GM19238 (cell line): ENCODE measurements at regions not wholly inside any gene's neighbourhood (a gene's known extent, or its start where the extent isn't known, plus 50 kb on each side); places are given as distances from the start of the nearest gene placed in this dataset.
"Not testable (repeated sequence)": the region's sequence is repeated elsewhere in the genome, so short reads cannot be mapped to it uniquely, and the experiment has no call there.

Experiments
- DNase-seq: peaks from one replicate; pipeline ENCODE4 v3.0.0; 2011; ENCODE audit warnings: low spot score; ENCODE audit not compliant: insufficient read length

DNA sequence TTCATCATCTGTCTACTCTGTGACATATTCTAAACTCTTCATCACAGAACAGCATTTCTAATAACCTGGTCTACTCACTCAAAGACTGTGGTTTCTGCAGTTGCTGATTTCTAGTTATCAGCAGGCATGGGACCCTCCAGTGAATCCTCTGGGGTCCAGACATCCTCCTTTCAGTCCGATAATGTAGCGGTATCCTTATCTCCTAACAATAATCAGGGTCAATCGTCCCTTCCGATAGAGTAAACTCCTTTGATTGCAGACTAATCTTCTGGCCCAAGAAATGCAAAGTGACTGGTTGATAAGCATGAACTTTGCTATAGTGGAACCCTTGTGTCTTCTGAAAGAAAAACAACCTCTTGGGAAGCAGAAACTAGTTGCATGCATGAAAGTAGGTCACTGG, 1209.8 kb upstream of the CELF2 start:
- DNase-seq: no peak

DNA sequence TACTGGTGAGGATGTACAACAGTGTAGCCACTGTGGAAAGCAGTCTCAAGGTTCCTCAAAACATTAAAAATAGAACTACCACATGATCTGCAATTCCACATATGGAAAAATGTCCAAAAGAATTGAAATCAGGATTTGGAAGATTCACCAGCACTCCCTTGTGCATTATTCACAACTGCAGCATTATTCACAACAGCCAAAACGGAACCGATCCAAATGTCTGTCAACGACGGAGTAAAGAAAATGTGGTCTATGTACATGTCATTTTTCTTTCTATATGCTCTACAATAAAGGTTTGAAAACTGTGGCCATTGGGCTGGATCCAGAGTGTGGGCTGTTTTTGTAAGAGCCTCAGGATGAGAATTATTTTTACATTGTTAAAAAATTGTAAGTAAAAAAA, 1206.1 kb upstream of the CELF2 start:
- no peak for DNase-seq

DNA sequence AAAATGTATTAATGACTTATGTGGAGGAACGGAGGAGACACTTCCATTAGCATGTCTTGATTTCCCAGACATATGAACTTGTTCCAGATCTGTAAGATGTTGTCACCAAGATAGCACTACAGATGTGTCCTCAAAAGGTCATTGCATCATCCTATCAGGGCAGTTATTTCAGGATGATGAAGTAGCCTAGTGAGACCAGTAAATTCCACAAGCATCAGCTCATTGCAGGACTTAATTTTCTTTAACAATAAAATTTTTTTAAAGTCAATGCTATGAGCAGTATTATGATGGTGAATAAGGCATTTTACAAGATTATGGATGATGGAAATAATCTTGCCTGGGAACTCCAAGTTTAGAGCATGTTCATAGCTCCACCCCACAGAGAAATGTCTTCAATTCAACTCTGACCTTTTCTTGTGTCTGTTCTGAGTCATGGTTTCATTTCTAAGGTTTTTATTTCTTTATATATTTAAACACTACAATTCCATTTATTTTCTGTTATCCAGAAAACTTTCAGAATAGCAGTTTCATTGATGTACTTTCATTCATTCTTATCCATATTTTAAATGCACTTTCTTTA, 1203.3 kb upstream of the CELF2 start:
- DNase-seq: no peak

DNA sequence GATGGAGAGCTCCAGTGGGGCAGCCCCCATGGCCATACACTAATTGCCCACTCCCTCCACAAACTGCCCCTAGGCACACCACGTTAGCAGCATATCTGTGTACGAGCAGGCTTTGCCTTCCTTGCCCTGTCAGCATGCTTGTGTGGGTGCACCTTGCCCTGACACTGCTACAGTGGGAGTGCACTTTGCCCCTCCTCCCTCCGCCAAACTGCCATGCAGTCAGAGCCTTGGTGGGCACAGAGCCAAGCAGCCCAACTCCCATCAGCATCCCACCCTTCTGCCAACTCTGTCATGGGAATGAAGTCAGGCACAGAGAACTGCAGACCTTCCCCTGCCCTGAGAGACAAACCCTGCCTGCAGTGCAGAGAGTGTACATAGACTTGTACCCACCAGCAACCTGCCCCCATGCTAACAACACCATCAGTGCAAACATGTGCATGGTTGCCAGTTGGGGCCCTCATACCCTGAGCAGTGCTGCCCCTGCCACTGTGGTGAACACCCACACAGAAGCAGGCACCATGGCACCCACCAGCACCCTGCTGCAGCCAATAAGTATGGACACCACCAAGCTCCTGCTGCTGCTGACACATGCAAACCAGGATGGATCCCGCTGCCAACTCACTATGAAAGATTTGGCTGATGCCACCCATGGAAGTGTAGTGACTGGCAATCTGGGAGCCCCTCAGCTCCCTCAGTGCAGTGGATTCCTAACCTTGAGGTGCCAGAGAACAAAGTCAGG, 1197.7 kb upstream of the CELF2 start:
- DNase-seq: no peak

DNA sequence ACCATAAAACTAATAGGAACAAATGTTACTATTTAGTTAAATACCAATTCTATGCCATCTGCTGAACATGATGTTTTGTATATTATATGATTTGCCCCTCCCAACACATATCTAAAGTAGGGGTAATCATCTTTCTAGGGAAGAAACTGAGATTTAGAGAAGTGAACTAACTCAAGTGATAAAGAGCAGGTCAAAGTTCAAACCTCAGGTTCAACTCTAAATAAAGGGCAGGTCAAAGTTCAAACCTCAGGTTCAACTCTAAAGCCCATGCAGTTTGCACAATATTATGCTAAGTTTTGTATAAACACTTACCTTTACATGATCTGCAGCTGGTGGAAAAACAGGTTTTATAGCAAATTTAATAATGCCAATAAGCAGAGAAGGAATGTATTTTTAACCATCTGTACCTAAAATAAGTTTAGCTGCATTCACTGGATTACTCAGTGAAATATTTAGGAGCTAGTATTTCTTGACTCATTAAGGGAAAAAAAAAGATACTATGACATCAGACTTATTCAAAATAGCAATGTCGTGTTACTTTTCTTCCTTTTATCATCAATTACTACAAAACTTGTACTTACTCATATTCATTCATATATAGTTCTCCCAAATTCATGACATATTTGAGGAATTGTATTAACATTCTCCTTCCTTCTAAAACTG, 1194.3 kb upstream of the CELF2 start:
- no peak for DNase-seq

DNA sequence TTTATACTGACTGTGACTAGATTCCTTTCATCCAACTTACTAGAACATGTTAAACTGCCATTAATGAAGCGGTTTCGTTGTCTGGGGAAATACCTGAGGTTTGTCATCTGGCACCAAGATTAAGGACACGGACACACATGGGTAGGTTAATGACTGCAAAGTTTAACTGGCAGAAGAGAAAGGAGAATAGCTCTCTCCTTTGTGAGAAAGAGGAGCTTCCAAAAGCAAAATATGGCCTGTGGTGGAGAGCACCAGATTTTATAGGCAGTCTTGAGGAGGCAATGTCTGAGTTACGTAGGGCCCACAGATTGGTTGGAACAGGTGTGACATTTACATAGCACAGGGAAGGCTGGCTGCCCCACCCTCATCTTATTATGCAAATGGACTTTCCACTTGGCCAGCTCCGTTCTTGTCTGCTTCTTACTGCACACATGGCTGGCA, 1193.0 kb upstream of the CELF2 start:
- no peak for DNase-seq

DNA sequence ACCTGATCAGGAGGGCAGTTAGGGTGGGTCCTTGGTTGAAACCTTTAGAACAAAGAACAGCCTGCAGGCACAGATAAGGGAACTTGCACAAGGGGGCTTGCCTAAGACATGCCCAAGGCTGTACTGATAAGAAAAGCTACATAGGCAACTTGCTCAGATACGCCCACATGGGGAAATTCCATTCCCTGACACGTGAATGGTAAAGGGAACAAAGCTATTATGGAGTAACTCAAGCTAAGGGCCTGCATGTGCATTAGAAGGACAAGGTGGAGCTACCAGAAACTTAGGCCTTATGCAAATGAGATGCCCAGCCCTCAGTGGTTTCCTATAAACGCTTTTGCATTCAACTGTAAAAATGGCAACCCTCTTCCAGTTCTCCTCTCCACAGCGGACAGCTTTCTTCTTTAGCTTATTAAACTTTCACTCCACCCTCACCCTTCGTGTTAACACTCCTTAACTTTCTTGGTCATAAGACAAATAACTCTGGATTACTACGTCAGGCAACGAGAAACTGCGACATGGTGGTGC, 1192.1 kb upstream of the CELF2 start:
- no peak for DNase-seq

DNA sequence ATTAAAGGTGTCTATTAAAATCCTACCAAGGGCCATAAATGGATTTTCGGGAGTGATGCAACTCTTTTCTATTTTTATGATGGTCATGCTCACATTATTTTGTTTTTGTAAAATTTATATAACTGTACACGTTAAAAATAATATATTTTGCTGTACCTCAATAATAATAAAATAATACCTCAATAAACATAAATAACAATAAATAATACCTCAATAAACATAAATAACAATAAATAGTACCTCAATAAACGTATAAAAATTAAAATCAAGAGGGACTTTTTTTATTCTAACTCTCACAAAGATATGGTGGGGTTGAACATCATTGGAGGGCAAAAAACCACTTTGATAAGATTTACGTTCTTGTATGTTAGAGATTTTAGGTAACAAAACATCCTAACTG, 1189.6 kb upstream of the CELF2 start:
- DNase-seq: no peak

DNA sequence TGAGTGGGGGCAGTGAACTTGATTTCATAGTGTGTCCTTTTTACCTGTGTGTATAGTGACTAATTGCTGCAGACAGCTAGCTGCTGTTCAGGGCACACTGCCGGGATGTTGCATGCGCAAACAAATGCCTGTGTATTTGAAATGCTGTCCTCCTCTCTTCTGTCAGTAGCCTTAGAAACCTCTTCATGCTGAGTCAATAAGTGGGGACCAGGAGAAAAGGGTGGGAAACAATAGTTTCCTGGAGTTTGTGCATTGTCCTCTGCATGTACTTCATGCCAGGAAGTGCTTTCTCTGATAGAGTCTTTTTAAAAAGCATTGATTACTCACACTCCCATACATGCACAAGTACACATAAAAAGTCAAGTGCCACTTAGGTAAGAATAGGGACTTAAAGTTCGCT, 1183.7 kb upstream of the CELF2 start:
- DNase-seq: no peak

DNA sequence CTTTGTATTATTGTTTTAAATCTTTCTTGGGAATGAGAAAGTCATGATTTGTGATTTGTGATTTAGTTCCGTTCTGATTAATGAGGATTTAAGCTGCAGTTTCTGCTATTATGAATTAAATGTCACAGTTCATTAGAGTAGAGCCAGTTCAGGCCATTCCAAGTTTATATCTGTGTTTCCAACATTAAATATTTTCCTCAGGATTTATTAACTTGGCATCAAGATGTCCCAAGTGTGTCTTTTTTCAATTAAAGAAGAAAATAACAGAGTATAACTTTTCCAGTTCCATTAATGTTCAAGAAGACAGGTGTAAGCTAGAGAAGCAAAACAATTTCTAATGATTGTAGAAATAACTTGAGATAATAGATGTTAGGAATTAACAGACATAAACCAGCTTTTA, 1183.2 kb upstream of the CELF2 start:
- DNase-seq: no peak

DNA sequence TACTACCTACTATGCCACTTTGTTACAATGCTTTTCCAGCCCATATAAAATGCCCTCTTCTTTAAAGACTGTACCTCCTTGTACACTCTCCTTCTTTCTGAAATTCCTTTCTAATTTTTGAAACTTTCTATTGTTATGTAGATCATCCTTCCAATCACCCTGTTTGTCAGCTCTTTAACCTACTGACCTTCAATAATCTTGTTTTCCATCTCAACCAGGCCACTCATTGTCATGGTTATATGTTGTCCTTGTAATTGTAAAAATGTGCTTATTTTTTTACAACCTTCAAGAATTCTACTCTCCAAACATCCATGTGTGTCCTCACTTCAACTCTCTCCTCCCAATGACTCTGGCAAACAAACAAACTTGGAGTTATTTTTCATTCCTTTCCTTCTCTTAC, 1172.6 kb upstream of the CELF2 start:
- no peak for DNase-seq

DNA sequence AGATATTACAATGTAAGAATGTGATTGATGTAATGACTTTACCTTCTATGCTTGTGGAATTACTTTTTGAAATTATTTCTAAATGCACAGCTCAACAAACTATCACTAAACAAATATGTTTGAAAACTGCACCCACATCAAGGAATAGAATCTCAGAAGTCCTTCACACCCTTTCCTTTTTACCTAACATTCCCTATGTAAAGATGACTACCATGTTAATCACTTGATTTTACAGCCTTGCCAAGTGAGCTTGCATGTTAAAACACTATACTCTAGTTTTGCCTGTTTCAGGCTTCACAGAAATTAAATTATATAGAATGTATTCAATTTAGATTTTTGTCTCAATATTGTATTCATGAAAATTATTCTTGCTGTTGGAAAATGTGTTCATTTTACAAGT, 1169.4 kb upstream of the CELF2 start:
- no peak for DNase-seq

DNA sequence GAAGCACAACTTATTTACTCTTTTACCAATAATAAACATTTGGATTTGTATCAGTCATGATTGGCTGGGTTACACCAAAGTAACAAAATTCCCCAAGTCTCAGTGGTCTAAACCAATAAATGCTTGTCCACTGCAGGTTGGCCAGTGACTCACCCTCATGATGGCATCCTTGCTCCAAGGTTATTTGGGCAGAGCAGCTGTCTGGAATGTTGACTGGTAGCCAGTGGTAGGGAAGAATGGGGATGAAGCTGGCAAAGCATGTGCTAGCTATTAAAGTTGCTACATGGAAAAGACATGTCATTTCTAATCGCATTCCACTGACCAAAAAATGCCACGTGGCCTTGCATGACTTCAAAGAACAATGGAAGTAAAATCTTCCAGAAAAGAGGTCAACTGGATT, 1168.7 kb upstream of the CELF2 start:
- DNase-seq: no peak

DNA sequence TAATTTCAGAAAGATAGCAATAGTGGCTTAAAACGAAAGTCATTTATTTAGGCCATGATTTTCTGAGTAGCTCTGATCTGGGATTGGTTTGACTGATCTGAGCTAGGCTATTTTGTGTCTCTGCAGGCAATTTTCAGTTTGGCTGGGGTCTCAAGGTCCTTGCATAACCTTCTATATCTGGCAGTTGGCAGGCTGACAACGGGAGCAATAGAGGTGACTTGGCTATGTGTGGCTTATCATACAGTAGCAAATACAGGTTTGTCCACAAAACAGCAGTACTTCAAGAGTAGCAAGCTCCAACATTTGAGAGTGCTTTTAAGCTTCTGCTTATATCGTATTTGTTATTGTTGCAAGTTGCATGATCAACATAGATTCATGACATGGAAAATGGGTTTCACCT, 1167.3 kb upstream of the CELF2 start:
- DNase-seq: no peak

DNA sequence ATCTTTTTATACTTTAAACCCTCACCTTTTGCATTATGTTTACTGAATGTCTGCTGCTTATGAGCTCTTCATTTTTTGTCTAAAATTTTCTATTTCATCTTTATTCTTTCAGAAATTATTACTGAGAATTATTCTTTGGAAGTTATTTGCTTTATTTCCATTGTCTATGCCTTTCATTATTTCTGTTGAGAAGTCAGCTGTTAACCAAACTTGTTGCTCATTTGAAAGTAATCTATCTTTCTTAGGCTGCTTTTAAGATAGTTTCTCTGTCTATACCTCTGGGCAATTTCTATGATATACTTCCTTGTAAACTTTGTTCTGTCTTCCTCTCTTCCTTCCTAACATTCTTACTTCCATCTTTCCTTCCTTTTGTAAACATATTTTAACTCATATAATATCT, 1165.9 kb upstream of the CELF2 start:
- DNase-seq: no peak

DNA sequence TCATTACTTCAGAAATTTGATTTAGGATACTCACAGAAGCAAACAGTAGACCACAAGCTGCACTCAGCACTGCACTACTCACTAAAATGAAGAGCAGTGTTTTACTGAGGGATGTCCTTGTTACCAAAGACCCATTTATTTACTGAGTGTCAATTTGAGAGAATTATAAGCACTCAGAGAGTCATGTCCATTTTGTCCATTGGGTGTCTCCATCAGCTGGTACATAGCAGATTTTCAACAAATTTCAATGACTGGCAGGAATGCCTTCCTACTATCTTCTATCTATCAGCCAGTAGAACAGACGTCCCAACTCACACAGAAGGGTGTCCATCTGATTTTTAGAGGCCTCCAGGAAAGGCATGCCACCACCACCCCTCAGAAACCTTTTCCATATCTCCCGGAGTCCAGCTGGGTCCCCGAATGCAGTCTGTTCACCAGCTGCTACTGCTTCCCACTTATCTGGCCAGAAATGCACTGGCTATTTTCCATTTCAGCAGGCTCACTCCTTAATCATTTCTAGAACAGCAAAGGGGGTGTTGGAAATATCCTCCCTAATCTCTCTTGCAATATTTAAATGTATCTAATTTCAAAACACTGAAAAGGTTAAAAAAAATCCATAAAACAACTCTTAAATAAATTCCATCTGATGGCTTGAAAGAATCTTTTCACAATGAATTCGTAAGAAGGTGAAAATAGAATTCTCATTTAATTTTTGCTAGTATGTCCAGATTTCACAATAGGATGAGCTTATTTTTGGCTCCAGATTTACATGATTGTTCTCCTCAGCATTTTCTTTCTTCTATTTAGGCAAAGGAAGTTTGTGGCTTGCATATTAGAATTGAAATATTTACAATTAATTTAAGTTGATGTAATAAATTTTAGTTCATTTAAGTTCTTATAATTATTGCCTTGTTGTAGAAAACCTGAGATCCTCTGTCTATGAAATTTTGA, 1164.0 kb upstream of the CELF2 start:
- no peak for DNase-seq

DNA sequence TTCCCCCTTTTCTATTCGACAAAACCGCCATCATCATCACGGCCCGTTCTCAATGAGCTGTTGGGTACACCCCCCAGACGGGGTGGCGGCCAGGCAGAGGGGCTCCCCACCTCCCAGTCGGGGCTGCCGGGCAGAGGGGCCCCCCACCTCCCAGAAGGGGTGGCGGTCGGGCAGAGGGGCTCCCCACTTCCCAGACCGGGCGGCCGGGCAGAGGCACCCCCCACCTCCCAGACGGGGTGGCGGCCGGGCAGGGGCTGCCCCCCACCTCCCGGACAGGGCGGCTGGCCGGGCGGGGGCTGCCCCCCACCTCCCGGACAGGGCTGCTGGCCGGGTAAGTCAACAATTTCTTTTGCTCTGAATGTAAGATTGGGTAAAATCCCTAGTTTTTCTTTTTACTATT, 1162.2 kb upstream of the CELF2 start:
- not testable (repeated sequence) for DNase-seq

DNA sequence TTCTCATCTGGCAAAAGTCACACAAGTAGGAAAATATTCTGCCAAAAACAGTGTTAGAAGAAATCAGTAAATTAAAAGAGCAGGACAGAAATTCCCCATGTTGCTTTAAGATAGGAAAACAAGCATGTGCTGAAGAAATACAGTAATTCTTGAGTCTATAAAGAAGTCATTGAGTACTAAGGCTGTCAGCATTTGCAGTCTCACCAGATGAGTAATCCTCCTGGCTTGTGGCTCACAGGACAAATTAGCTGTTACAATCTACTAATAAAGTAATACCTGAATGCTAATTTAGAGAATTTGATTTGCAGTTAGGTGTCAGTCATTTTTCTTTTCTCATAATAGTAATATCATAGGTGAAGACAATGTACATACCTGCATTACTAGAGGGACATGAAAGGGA, 1158.9 kb upstream of the CELF2 start:
- no peak for DNase-seq

DNA sequence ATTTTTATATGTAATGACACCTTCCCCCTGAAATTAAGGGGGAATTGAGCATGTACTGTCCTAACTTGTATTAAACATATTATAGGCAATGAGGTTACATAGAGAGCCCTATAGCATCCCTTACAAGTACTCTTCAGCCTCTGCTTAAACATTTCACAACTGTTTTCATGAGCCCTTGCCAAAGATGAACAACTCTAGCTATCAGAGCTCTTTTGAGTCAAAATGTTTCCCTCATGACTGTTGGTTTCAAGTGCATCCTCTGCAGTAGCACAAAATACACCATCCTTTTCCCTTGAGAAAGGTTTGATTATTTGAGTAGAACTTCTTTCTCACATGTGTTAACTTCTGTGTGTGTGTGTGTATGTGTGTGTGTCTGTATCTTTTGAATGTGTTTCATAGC, 1157.6 kb upstream of the CELF2 start:
- DNase-seq: no peak

DNA sequence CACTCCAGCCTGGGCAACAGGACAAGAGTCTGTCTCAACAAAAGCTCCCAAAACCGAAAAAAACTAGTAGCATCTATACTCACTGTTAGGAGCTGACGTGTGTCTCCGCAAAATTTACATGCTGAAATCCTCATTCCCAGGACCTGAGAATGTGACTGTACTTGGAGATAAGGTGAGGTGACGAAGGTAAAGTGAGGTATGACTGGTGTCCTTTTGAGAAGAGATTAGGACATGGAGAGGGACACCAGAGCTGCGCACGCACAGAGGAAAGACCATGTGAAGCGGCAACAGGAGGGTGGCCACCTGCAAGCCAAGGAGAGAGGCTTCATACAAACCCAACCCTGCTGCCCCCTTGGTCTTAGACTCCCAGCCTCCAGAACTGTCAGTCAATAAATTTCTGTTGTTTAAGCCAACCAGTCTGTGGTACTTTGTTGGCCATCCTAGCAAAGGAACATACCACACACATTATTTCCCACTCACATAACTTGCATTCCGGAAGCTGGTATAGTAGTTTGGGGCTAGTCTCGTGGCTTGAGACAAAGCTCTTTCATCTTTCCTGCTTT, 1154.0 kb upstream of the CELF2 start:
- DNase-seq: no peak

DNA sequence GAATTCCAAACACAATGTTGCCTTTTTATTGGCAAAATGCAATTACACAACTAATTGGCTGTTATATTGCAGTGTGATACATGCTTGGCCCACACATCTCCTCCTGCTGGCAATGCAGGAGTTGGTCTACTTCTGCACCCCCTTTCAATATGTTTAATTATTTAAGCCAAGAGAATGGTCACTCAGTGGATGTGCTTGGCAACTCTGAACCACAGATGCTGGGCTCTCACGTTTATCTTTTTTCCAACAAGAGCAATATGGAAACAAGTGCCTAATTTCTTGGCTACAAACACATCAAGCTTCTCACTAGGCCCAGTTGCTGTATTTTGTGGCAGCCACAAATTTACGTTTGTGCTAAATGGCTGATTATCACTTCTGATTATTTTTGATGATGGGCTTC, 1149.2 kb upstream of the CELF2 start:
- no peak for DNase-seq
